Peyer's patch (tissue), 4 donors: ENCODE measurements at regions not wholly inside any gene's neighbourhood (a gene's known extent, or its start where the extent isn't known, plus 50 kb on each side); places are given as distances from the start of the nearest gene placed in this dataset.

Experiments used
- DNase-seq, 3 donors: peaks; one replicate each; pipeline ENCODE4 v3.0.0-alpha.2; 2017 to 2019
- H3K27ac ChIP-seq, 4 donors: fragments of 200-600 bp; sonication (generic); one replicate each; pipeline ENCODE4 v1.5.1; 2016 to 2019
- H3K27me3 ChIP-seq, 2 donors: fragments of 200-600 bp; sonication (generic); one replicate each; pipeline ENCODE4 v1.5.1; 2019
- H3K36me3 ChIP-seq, 3 donors: fragments of 200-600 bp; sonication (generic); one replicate each; pipeline ENCODE4 v1.5.1; 2016 to 2019
- H3K4me1 ChIP-seq, 4 donors: fragments of 200-600 bp; sonication (generic); one replicate each; pipeline ENCODE4 v1.5.1; 2016 to 2019
- H3K4me3 ChIP-seq, 4 donors: fragments of 200-600 bp; sonication (generic); 1 replicate in 3 of 4; 2 replicates in 1 of 4; pipeline ENCODE4 v1.5.1; 2016 to 2019; ENCODE audit warnings: mild to moderate bottlenecking in 1 of 4
- H3K9me3 ChIP-seq, 4 donors: fragments of 200-600 bp; sonication (generic); one replicate each; pipeline ENCODE4 v1.5.1; 2016 to 2019; ENCODE audit warnings: mild to moderate bottlenecking in 1 of 4
- POLR2A ChIP-seq, 2 donors: fragments of 450-650 bp; IDR thresholded peaks; one replicate each; pipeline ENCODE4 v1.5.1; 2017; ENCODE audit warnings: antibody characterized with exemption in 2 of 2, mild to moderate bottlenecking in 2 of 2, moderate library complexity in 2 of 2
- TF ChIP-seq, protein P1 (sequence below), 6 experiments: fragments of 450-650 bp in 4 of 6; fragments of 200-600 bp in 2 of 6; sonication (generic) in 1 of 6; IDR thresholded peaks; one replicate each; pipeline ENCODE4 v1.5.1; 2017 to 2019; ENCODE audit warnings: antibody characterized with exemption in 6 of 6, mild to moderate bottlenecking in 3 of 6, moderate library complexity in 1 of 6

DNA sequence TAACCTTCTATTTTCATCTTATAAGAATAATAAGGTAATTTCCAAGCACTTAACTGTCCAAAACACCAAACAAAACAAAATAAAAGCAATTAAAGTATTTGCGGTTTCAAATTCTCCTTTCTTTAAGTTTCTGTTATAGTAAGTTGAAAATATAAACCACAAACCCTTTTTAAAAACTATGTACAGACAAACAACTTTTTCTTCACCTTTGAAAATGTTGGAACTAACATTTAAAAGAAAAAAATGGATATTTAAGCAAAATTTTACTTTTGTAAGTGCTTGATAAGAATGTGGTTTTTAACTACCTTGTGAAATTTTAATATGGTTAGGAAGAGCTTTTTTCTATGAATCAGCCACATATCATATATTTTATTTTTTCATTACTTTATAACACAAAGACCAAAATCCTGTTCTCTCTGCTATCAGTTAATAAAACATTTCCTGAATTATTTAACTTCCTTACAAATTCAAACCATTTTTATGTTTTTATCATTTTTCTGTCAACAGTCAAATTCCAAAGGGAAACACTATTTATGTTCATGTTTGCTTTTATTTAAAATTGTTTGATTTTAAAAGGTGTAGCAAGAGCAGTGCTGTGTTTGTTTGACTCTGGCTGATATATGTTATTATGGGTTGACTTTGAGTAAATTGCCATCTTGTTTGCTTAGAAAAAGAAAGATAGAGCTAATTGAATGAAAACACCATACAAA, 554.1 kb upstream of the KLHL1 start:
- H3K27me3 ChIP-seq = no peaks in the 10 kb centered on the region
- TF ChIP-seq, protein P1, sequence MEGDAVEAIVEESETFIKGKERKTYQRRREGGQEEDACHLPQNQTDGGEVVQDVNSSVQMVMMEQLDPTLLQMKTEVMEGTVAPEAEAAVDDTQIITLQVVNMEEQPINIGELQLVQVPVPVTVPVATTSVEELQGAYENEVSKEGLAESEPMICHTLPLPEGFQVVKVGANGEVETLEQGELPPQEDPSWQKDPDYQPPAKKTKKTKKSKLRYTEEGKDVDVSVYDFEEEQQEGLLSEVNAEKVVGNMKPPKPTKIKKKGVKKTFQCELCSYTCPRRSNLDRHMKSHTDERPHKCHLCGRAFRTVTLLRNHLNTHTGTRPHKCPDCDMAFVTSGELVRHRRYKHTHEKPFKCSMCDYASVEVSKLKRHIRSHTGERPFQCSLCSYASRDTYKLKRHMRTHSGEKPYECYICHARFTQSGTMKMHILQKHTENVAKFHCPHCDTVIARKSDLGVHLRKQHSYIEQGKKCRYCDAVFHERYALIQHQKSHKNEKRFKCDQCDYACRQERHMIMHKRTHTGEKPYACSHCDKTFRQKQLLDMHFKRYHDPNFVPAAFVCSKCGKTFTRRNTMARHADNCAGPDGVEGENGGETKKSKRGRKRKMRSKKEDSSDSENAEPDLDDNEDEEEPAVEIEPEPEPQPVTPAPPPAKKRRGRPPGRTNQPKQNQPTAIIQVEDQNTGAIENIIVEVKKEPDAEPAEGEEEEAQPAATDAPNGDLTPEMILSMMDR (IDR thresholded peaks at IDR 0.05) = no peak
- no peak for TF ChIP-seq POLR2A (IDR thresholded peaks at IDR 0.05)
- DNase-seq = no peak
- H3K27ac ChIP-seq = no peak overlapping the region
- H3K9me3 ChIP-seq = no peaks in the 10 kb centered on the region
- H3K4me3 ChIP-seq = no peak overlapping the region
- no peaks in the 10 kb centered on the region for H3K4me1 ChIP-seq
- H3K36me3 ChIP-seq = no peaks in the 10 kb centered on the region

DNA sequence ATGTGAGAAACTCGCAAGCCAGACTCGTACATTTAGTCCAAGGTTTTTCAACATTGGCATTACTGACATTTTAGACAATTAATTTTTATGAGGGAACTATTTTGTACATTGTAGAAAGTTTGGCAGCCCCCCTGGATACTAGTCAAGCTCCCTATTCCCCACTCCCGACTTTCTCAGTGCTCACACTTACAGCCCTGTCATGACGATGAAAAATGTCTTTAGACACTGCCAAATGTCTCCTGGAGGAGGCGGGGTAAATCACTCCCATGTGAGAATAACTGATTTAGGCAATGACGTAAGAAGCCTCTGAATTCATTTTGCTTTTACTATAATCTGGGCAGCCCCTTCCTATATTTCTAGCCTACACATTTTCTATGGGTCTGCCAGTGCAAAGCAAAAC, 535.8 kb upstream of the KLHL1 start:
- TF ChIP-seq, protein P1 (IDR thresholded peaks at IDR 0.05) = no peak
- no peak for TF ChIP-seq POLR2A (IDR thresholded peaks at IDR 0.05)
- Histone ChIP-seq H3K27ac (no peak overlapping the region), H3K36me3 (no peaks in the 10 kb centered on the region), H3K27me3 (no peaks in the 10 kb centered on the region), H3K9me3 (no peaks in the 10 kb centered on the region), H3K4me1 (no peaks in the 10 kb centered on the region), H3K4me3 (no peak overlapping the region)
- DNase-seq = no peak

DNA sequence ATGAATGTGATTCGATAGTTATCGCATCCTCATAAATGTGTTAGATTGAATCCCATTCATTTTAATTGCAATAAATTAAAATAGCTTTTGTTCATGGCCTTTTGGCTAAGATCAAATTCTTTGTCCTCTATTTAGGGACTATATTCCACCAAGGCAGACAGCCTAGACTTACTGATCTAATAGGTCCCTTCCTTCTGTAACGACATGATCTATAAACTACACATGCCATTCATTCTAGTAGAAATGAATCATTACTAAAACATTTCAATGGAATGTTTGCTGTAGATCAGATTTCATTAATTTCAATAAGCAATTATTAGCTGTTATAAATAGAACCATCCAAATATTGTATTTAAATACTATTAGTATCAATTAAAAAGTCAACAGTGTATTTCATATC, 526.6 kb upstream of the KLHL1 start:
- no peak for TF ChIP-seq POLR2A (IDR thresholded peaks at IDR 0.05)
- TF ChIP-seq, protein P1 (IDR thresholded peaks at IDR 0.05) = no peak
- Histone ChIP-seq H3K27me3 (no peaks in the 10 kb centered on the region), H3K27ac (no peak overlapping the region), H3K4me3 (no peak overlapping the region), H3K36me3 (no peaks in the 10 kb centered on the region), H3K9me3 (no peaks in the 10 kb centered on the region), H3K4me1 (no peaks in the 10 kb centered on the region)
- no peak for DNase-seq

DNA sequence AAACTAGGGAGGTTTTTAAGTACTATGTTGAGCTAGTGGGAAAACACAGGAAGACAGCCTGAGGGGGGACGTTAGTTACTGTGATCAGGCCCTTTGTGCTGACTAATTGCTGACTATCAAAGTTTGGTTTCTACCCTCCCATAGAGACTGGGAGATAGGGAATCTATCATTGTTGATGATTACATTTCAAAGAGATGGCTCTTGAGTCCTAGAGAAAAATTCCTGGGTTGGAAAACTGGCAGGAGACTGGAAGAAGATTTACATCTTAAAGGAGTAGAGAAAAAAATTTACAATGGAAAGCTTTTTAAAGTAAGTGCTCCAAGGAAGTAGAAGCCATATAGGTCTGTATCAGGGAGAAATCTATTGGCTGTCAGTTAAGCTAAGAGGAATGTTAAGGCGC, 522.0 kb upstream of the KLHL1 start:
- TF ChIP-seq, protein P1 (IDR thresholded peaks at IDR 0.05) = no peak
- TF ChIP-seq POLR2A (IDR thresholded peaks at IDR 0.05) = no peak
- Histone ChIP-seq H3K27ac (no peak overlapping the region), H3K4me3 (no peak overlapping the region), H3K27me3 (no peaks in the 10 kb centered on the region), H3K9me3 (no peaks in the 10 kb centered on the region), H3K4me1 (no peaks in the 10 kb centered on the region), H3K36me3 (no peaks in the 10 kb centered on the region)
- DNase-seq = no peak

DNA sequence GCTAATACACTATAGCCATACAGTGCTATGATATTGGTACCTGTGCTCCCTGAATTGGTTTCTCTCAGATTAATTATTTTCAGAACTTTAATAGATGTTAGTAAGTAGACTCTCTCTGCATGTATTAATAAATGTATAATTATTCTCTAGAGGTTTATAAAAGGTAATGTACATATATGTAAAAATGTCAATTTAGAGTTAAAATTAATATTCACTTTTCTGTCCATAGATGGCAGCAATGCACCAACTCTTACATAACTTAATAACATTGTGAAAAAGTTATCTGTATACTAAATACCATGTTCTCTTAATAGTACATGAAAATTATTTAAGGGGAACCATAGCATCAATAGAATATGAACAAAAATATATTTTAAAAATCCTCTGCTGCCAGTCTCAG, 515.0 kb upstream of the KLHL1 start:
- TF ChIP-seq, protein P1 (IDR thresholded peaks at IDR 0.05) = peak in 2 of 6 experiments; percentile 19 to 42
- TF ChIP-seq POLR2A (IDR thresholded peaks at IDR 0.05) = no peak
- no peak overlapping the region for H3K4me3 ChIP-seq
- no peak for DNase-seq
- H3K27ac ChIP-seq = no peak overlapping the region
- H3K4me1 ChIP-seq = no peaks in the 10 kb centered on the region
- no peaks in the 10 kb centered on the region for H3K9me3 ChIP-seq
- no peaks in the 10 kb centered on the region for H3K27me3 ChIP-seq
- no peaks in the 10 kb centered on the region for H3K36me3 ChIP-seq

DNA sequence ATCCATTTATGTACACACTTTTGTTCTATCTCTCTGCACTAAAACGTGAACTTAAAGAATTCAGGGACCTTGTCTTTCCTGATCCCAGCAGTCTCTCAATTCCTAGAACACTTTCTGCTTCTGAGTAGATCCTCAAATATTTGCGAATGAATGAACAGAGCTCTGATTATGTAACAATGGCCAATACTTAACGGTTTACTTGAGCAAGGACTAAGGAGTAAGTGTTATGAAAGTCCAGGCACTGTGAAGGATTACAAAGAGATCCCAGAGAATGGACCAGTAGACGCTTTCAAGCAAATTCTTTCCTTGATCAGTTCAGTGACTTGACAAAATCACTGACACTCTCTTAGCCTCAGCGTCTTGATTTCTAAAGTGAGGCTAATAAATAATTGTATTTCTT, 514.5 kb upstream of the KLHL1 start:
- Histone ChIP-seq H3K4me3 (no peak overlapping the region), H3K36me3 (no peaks in the 10 kb centered on the region), H3K27ac (no peak overlapping the region), H3K4me1 (no peaks in the 10 kb centered on the region), H3K9me3 (no peaks in the 10 kb centered on the region), H3K27me3 (no peaks in the 10 kb centered on the region)
- no peak for TF ChIP-seq POLR2A (IDR thresholded peaks at IDR 0.05)
- TF ChIP-seq, protein P1 (IDR thresholded peaks at IDR 0.05) = no peak
- no peak for DNase-seq
